ENCODE measurements at regions not wholly inside any gene's neighbourhood (a gene's known extent, or its start where the extent isn't known, plus 50 kb on each side); places are given as distances from the start of the nearest gene placed in this dataset.

- Histone ChIP-seq H3K4me3 (replicated peaks in 1 of 3; ENCODE audit: insufficient read depth in 1 of 3, low read depth in 1 of 3, low read length in 3 of 3) (no peak overlapping the region), H3K27me3 (ENCODE audit: control insufficient read depth in 2 of 2, insufficient read depth in 2 of 2, low read length in 2 of 2) (no peaks in the 10 kb centered on the region), H3K27ac (ENCODE audit: insufficient read depth, low read depth, low read length) (no peak overlapping the region), H3K4me1 (ENCODE audit: control insufficient read depth, extremely low read depth, insufficient read depth, low read length) (no peaks in the 10 kb centered on the region), H3K36me3 (ENCODE audit: control insufficient read depth in 2 of 2, extremely low read depth in 1 of 2, insufficient read depth in 2 of 2, low read length in 2 of 2) (no peaks in the 10 kb centered on the region), H2AFZ (ENCODE audit: low read depth, low read length) (no peak overlapping the region), H3K9ac (replicated peaks; ENCODE audit: extremely low read depth, insufficient read depth, low read length) (no peak overlapping the region), H3K9me1 (replicated peaks; ENCODE audit: control insufficient read depth, extremely low read depth, insufficient read depth, low read length) (no peaks in the 10 kb centered on the region), H4K20me1 (replicated peaks; ENCODE audit: control insufficient read depth, extremely low read depth, insufficient read depth, low read length) (no peaks in the 10 kb centered on the region), H3K79me2 (ENCODE audit: control insufficient read depth, insufficient read depth, low read length) (no peaks in the 10 kb centered on the region), H3K9me3 (replicated peaks; ENCODE audit: control insufficient read depth, insufficient read depth, low read length) (no peaks in the 10 kb centered on the region), H3K4me2 (ENCODE audit: insufficient read depth, low read length) (no peak overlapping the region)
- BruUV-seq (replicated peaks): no TSS peak
- intact Hi-C loops (cut with micrococcal nuclease): no loop called here
- ChIA-PET POLR2A (no interaction called here), CTCF (no interaction called here)
- dilution Hi-C loops (cut with MboI; ENCODE audit: extremely low pct_ligation_motif_present, low sequenced_read_pairs): no loop called here
- no peak for FAIRE-seq
- no peak for TF ChIP-seq GATA2 (IDR thresholded peaks at IDR 0.05; ENCODE audit: insufficient read depth, insufficient read length, low read depth, low read length)
- no peak for TF ChIP-seq MAX (IDR thresholded peaks at IDR 0.05; ENCODE audit: insufficient read depth, insufficient read length)
- TF ChIP-seq POLR2A (IDR thresholded peaks at IDR 0.05; ENCODE audit: low read depth, low read length): no peak
- no peak for TF ChIP-seq JUN (IDR thresholded peaks at IDR 0.05; ENCODE audit: borderline replicate concordance, insufficient read depth, insufficient read length, low read depth)
- TF ChIP-seq CTCF (IDR thresholded peaks at IDR 0.05; ENCODE audit: extremely low read depth in 1 of 2, insufficient read depth in 1 of 2, low read depth in 1 of 2, low read length in 2 of 2): no peak
- no peak for TF ChIP-seq MYC (IDR thresholded peaks at IDR 0.05; ENCODE audit: low read depth, low read length)
- TF ChIP-seq FOS (IDR thresholded peaks at IDR 0.05; ENCODE audit: borderline replicate concordance, insufficient read depth, low read length): no peak
- no peak for TF ChIP-seq POLR2AphosphoS5 (IDR thresholded peaks at IDR 0.05; ENCODE audit: insufficient read depth, low read depth, low read length)
- TF ChIP-seq EZH2 (IDR thresholded peaks at IDR 0.05; ENCODE audit: borderline replicate concordance, low read depth, low read length, severe bottlenecking): no peak
- DNase-seq (ENCODE audit: low read depth, low spot score): no peak
These were observed 66.1 kb upstream of the TLR3 start for GRCh38 chr4:186002853-186003252.
